GM21825 (cell line): ENCODE measurements at regions not wholly inside any gene's neighbourhood (a gene's known extent, or its start where the extent isn't known, plus 50 kb on each side); places are given as distances from the start of the nearest gene placed in this dataset.
"Not testable (repeated sequence)": the region's sequence is repeated elsewhere in the genome, so short reads cannot be mapped to it uniquely, and the experiment has no call there.

Experiments used
- ATAC-seq: cut with Tn5 transposase; IDR thresholded peaks from one replicate; pipeline ENCODE4 v1.9.1; 2021; ENCODE audit warnings: mild to moderate bottlenecking, moderate library complexity; ENCODE audit not compliant: unreplicated experiment

- peak; percentile 80 for ATAC-seq
These were observed 96.2 kb upstream of the KLHL13 start for GRCh38 chrX:118212817-118213183.

GRCh38 chrX:118215346-118215745, 98.7 kb upstream of the KLHL13 start:
- ATAC-seq, result no peak

- no peak for ATAC-seq
These were observed 99.5 kb upstream of the KLHL13 start for GRCh38 chrX:118216087-118216486.

GRCh38 chrX:118216509-118216908, 99.9 kb upstream of the KLHL13 start:
- ATAC-seq, result no peak

GRCh38 chrX:118218079-118218478, 101.5 kb upstream of the KLHL13 start:
- ATAC-seq, result no peak

GRCh38 chrX:118218940-118219339, 102.3 kb upstream of the KLHL13 start:
- no peak for ATAC-seq

GRCh38 chrX:118219866-118220265, 103.3 kb upstream of the KLHL13 start:
- no peak for ATAC-seq

- no peak for ATAC-seq
These were observed 103.9 kb upstream of the KLHL13 start for GRCh38 chrX:118220509-118220908.

GRCh38 chrX:118221270-118221669, 104.7 kb upstream of the KLHL13 start:
- ATAC-seq, result no peak

- ATAC-seq, result no peak
These were observed 105.1 kb upstream of the KLHL13 start for GRCh38 chrX:118221733-118222132.

GRCh38 chrX:118222421-118222820, 105.8 kb upstream of the KLHL13 start:
- no peak for ATAC-seq

GRCh38 chrX:118225711-118226428, 109.3 kb upstream of the KLHL13 start:
- no peak for ATAC-seq

GRCh38 chrX:118228041-118228440, 111.4 kb upstream of the KLHL13 start:
- ATAC-seq, result no peak

GRCh38 chrX:118228456-118228855, 111.8 kb upstream of the KLHL13 start:
- no peak for ATAC-seq

- ATAC-seq, result no peak
These were observed 114.4 kb upstream of the WDR44 start for GRCh38 chrX:118231464-118231863.

- no peak for ATAC-seq
These were observed 106.6 kb upstream of the WDR44 start for GRCh38 chrX:118239178-118239870.

- no peak for ATAC-seq
These were observed 105.8 kb upstream of the WDR44 start for GRCh38 chrX:118239913-118240698.

- not testable (repeated sequence) for ATAC-seq
These were observed 98.9 kb upstream of the WDR44 start for GRCh38 chrX:118246961-118247360.

GRCh38 chrX:118249146-118249545, 96.8 kb upstream of the WDR44 start:
- no peak for ATAC-seq

GRCh38 chrX:118250445-118250844, 95.5 kb upstream of the WDR44 start:
- no peak for ATAC-seq

GRCh38 chrX:118251271-118251670, 94.6 kb upstream of the WDR44 start:
- ATAC-seq, result no peak

- ATAC-seq, result no peak
These were observed 92.9 kb upstream of the WDR44 start for GRCh38 chrX:118252967-118253366.
